Stomach (tissue), 4 donors: ENCODE measurements at regions not wholly inside any gene's neighbourhood (a gene's known extent, or its start where the extent isn't known, plus 50 kb on each side); places are given as distances from the start of the nearest gene placed in this dataset.

ENCODE experiments used
- POLR2A ChIP-seq, 4 donors: fragments of 450-650 bp; IDR thresholded peaks; one replicate each; pipeline ENCODE4 v1.6.1; 2016; ENCODE audit warnings: antibody characterized with exemption in 4 of 4, control low read depth in 2 of 4, mild to moderate bottlenecking in 1 of 4, moderate library complexity in 1 of 4
- POLR2AphosphoS5 ChIP-seq, 3 donors: sonication (generic); formaldehyde crosslinking; IDR thresholded peaks; one replicate each; pipeline ENCODE4 v1.6.1; 2016; ENCODE audit warnings: antibody characterized with exemption in 3 of 3
- TF ChIP-seq, protein P1 (sequence below), 7 experiments: fragments of 450-650 bp in 4 of 7; fragments of 200-600 bp in 3 of 7; sonication (generic) in 3 of 7; IDR thresholded peaks; one replicate each; pipeline ENCODE4 v1.5.1; 2016 to 2019; ENCODE audit warnings: antibody characterized with exemption in 7 of 7, control low read depth in 2 of 7, mild to moderate bottlenecking in 1 of 7

DNA sequence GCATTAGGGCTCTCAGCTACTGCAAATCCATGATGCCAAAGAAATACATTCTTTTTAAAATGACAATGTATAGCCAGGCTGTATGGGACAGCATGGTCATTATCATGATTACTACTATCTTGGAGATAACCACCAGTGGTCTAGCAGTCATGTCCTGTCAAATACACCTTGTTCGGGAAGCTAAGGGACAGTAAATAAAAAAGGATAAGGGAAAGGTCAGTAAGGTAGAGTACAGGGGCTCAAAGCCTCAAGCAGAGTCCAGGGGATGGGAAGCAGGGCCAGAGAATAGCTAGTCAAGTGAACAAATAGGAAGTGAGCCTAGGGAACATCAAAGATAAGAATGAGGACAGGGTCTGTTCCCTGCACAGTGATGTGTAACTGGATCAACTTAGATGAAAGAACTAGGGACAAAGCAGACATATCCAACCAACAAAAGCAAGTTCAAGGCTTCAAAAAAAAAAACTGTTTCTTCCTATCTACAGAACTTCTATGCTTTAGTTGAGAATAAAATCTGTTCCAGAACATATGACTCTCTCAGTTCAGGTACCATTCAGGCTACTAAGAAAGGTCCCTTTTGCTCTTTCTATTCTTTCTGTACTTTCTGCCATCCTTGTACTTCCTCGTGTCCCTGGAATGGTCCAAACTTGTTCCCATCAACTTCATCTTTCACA, 62.9 kb upstream of the EHBP1 start:
- TF ChIP-seq POLR2AphosphoS5 (IDR thresholded peaks at IDR 0.05) (no peak), POLR2A (IDR thresholded peaks at IDR 0.05) (no peak)
- TF ChIP-seq, protein P1, sequence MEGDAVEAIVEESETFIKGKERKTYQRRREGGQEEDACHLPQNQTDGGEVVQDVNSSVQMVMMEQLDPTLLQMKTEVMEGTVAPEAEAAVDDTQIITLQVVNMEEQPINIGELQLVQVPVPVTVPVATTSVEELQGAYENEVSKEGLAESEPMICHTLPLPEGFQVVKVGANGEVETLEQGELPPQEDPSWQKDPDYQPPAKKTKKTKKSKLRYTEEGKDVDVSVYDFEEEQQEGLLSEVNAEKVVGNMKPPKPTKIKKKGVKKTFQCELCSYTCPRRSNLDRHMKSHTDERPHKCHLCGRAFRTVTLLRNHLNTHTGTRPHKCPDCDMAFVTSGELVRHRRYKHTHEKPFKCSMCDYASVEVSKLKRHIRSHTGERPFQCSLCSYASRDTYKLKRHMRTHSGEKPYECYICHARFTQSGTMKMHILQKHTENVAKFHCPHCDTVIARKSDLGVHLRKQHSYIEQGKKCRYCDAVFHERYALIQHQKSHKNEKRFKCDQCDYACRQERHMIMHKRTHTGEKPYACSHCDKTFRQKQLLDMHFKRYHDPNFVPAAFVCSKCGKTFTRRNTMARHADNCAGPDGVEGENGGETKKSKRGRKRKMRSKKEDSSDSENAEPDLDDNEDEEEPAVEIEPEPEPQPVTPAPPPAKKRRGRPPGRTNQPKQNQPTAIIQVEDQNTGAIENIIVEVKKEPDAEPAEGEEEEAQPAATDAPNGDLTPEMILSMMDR (IDR thresholded peaks at IDR 0.05) = no peak
